D721Med (cell line): ENCODE measurements at regions not wholly inside any gene's neighbourhood (a gene's known extent, or its start where the extent isn't known, plus 50 kb on each side); places are given as distances from the start of the nearest gene placed in this dataset.

Experiments used
- DNase-seq: peaks from one replicate; pipeline ENCODE4 v3.0.0; 2011; ENCODE audit warnings: low spot score; ENCODE audit not compliant: insufficient read length
- FAIRE-seq: peaks from 2 replicates; lab custom pipeline; 2011; peaks lifted over from hg19 to GRCh38; lab: Jason Lieb, UNC
- TF ChIP-seq, protein P1 (sequence below): IDR thresholded peaks from 2 replicates; pipeline ENCODE4 v1.5.1; 2012; ENCODE audit warnings: mild to moderate bottlenecking, control low read depth; ENCODE audit not compliant: insufficient read depth; ENCODE audit errors: missing control alignments

DNA sequence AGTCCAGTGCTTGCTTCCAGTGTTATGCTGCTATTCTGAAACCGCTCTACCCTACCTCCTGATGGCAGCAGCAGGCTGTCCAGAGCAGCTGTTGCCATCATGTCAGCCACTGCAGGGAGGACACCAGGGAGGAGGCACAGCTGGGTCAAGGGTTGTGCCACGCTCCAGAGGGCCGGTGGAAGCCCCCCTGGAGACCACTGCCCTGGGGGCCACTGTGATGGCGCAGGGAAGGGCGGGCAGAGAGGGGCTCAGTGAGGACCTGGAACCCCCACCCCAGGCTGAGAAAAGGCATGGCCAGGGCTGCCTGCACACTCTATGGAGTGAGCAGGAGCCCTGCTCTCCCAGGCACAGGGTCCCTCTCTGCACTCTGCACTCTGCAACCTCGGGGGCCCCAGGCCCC is 271.3 kb upstream of the BTBD3 start:
- TF ChIP-seq, protein P1, sequence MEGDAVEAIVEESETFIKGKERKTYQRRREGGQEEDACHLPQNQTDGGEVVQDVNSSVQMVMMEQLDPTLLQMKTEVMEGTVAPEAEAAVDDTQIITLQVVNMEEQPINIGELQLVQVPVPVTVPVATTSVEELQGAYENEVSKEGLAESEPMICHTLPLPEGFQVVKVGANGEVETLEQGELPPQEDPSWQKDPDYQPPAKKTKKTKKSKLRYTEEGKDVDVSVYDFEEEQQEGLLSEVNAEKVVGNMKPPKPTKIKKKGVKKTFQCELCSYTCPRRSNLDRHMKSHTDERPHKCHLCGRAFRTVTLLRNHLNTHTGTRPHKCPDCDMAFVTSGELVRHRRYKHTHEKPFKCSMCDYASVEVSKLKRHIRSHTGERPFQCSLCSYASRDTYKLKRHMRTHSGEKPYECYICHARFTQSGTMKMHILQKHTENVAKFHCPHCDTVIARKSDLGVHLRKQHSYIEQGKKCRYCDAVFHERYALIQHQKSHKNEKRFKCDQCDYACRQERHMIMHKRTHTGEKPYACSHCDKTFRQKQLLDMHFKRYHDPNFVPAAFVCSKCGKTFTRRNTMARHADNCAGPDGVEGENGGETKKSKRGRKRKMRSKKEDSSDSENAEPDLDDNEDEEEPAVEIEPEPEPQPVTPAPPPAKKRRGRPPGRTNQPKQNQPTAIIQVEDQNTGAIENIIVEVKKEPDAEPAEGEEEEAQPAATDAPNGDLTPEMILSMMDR: no peak
- FAIRE-seq (no peak), DNase-seq (no peak)

DNA sequence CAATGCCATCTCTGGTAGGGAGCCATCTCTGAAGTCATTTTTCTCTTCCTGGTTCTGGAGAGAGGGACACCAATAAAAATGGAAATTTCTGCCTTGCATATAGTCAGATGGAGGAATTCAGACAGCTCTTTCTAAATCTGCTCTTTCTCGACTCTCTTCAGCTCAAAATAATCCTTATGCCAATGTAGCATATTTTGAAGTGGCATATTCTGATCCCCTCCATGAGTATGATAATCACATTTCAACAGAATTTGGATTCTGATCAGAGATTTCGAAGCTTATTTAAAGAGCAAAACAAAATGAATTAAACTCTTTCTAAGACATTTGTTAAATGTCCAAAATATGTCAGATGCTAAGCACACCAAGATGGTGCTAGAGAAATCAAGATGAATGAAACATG is 267.1 kb upstream of the BTBD3 start:
- FAIRE-seq (no peak), DNase-seq (no peak)
- TF ChIP-seq, protein P1: no peak

DNA sequence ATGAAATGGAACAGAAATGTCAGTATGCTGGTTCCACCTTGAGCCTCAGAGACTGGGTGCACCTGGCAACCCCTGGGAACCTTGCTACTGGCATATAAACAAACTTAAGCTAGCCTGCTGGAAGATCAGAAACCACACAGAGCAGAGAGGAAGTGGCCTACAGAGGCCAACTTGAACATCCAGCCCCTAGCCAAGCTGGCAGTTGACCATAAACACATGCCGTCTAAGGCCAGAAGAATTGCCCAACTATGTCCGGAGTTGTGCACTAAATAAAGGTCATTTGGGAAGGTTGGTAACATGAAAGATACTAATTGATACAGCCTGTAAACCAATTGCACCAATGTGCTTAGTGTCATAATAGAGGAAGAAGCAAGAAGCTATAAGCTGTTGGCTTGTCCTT is 266.6 kb upstream of the BTBD3 start:
- FAIRE-seq (no peak), DNase-seq (no peak)
- TF ChIP-seq, protein P1: no peak

DNA sequence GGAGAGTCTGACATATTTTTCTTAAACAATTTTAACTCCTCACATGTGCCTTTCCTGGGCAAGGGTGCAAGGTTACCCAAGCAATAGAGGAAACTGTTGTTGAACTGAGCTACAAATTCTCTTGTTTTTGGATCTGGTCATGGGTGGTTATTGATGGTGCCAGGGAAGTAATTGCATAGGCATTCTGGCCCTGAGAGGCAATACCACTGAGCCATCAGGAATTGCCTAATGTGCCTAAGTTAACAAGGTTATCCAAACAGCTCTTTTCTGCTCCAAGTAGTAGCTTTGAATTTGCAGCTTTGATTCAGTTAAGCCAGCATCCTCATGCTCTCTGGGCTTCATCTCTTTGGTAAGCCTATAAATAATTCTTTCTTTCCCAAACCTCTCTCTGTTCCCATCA is 266.0 kb upstream of the BTBD3 start:
- no peak for FAIRE-seq
- no peak for DNase-seq
- TF ChIP-seq, protein P1: no peak

DNA sequence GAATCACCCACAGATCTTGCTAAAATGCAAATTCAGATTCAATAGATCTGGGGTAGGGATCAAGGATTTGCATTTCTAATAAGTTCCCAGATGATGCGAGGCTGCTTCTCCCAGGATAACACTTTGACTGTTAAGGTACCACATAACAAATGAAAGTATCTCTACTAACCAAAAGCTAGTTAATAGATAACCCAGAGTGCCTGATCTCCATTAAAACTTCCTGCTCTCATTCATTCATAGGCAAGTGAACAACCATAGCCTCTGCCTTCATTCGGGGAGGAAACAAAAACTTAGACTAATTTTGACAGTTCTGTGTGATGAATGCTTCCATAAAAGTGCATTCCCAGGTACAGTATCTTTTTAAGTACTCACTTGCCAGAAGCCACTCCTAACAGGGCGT is 265.6 kb upstream of the BTBD3 start:
- DNase-seq (no peak), FAIRE-seq (no peak)
- TF ChIP-seq, protein P1: no peak

DNA sequence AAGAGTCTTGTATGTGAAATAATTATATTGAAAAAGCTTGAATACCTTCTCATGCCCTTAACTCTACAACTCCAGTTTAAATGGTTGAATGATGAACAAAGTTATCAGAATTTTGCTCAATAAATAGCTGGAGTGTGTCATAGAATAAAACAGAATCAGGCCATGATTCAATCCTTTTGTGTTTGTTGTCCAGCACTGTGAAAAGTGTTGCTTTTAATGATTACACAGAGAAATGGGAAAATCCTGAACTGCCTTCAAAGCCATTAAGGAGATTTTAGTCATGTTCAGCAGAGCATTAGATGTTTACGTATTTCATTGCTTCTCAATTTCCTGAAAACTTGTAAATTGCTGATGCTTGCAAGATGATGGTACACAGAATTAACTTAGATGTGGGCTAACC is 262.9 kb upstream of the BTBD3 start:
- DNase-seq (no peak), FAIRE-seq (no peak)
- TF ChIP-seq, protein P1: no peak

DNA sequence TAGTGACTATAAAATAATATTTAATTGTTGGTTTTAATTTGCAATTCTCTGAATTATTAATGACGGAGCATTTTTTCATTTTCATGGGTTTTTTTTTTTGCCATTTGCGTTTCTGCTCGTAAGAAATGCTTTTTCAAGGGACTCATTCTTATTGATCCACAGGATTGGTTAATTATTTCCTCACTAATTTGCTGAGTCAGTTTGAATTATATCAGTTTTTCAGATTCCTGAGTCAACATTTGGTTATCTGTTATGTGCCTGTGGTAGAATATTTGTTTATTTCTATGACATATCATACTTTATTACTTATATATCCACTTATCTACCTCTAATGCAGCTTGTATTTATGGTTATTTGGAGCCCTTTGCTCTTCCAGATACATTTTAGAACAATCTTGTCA is 257.0 kb upstream of the BTBD3 start:
- TF ChIP-seq, protein P1: no peak
- FAIRE-seq: no peak
- DNase-seq: no peak
